Kidney (tissue), 13 donors: ENCODE measurements at regions not wholly inside any gene's neighbourhood (a gene's known extent, or its start where the extent isn't known, plus 50 kb on each side); places are given as distances from the start of the nearest gene placed in this dataset.
"Not testable (repeated sequence)": the region's sequence is repeated elsewhere in the genome, so short reads cannot be mapped to it uniquely, and the experiment has no call there.

Experiments used
- DNase-seq, 5 donors: peaks; one replicate each; pipeline ENCODE4 v3.0.0-alpha.2; 2013 to 2020
- FAIRE-seq: peaks from 2 replicates; lab custom pipeline; 2012; peaks lifted over from hg19 to GRCh38; lab: Jason Lieb, UNC
- H3K27ac ChIP-seq, 2 donors: one replicate each; pipeline ENCODE4 v1.7.0; 2013; ENCODE audit warnings: low read depth in 2 of 2, low read length in 2 of 2, inconsistent platforms in 1 of 2
- H3K27me3 ChIP-seq: one replicate; pipeline ENCODE4 v1.7.1; 2013; ENCODE audit warnings: low read length, inconsistent platforms; ENCODE audit not compliant: control insufficient read depth, insufficient read depth
- H3K36me3 ChIP-seq, 3 donors: one replicate each; pipeline versions ENCODE4 v1.7.0 to v1.7.1; 2013; ENCODE audit warnings: low read length in 3 of 3, control low read depth in 1 of 3, inconsistent platforms in 1 of 3; ENCODE audit not compliant: insufficient read depth in 3 of 3, control insufficient read depth in 2 of 3
- H3K4me1 ChIP-seq, 3 donors: one replicate each; pipeline versions ENCODE4 v1.7.0 to v1.7.1; 2013; ENCODE audit warnings: low read length in 3 of 3, inconsistent platforms in 1 of 3, low read depth in 1 of 3; ENCODE audit not compliant: control insufficient read depth in 2 of 3, insufficient read depth in 2 of 3
- H3K4me3 ChIP-seq, 3 donors: one replicate each; pipeline versions ENCODE4 v1.7.0 to v1.8.1; 2013; ENCODE audit warnings: low read length in 3 of 3, control low read depth in 1 of 3, inconsistent platforms in 1 of 3
- H3K9ac ChIP-seq, 3 donors: one replicate each; pipeline versions ENCODE4 v1.7.0 to v1.7.1; 2013; ENCODE audit warnings: low read length in 3 of 3, control low read depth in 1 of 3, inconsistent platforms in 1 of 3
- H3K9me3 ChIP-seq, 3 donors: one replicate each; pipeline versions ENCODE4 v1.7.0 to v1.7.1; 2013; ENCODE audit warnings: low read length in 3 of 3, control low read depth in 1 of 3, inconsistent platforms in 1 of 3; ENCODE audit not compliant: control insufficient read depth in 2 of 3, insufficient read depth in 1 of 3
- CTCF ChIP-seq: IDR thresholded peaks from 3 replicates; pipeline ENCODE4 v1.5.1; 2012; ENCODE audit warnings: mild to moderate bottlenecking, moderate library complexity, borderline replicate concordance; ENCODE audit not compliant: insufficient read depth; ENCODE audit errors: extremely low read depth
- intact Hi-C: fragments of 100-400 bp; cut with DNase I; formaldehyde crosslinking; loops from one replicate; pipeline ENCODE4 v1.11.1; 2022
- donor health status: control.
- donor health status: control.
- donor health status: control.
- donor health status: control.
- donor health status: control.
- donor health status: DM: yes; HTN: yes; CAD: no.
- donor health status: Normal renal cell carcinoma (clear cell type).

- FAIRE-seq (no peak), DNase-seq (no peak)
- TF ChIP-seq CTCF = no peak
- Histone ChIP-seq H3K27ac (no peak overlapping the region), H3K27me3 (no peaks in the 10 kb centered on the region), H3K4me3 (no peak overlapping the region), H3K36me3 (no peaks in the 10 kb centered on the region), H3K4me1 (no peaks in the 10 kb centered on the region), H3K9me3 (no peaks in the 10 kb centered on the region), H3K9ac (no peak overlapping the region)
- intact Hi-C loops = no loop called here
These were observed 88.9 kb downstream of the MOGAT1 start for GRCh38 chr2:222760301-222760897.

- Histone ChIP-seq H3K27me3 (no peaks in the 10 kb centered on the region), H3K4me1 (no peaks in the 10 kb centered on the region), H3K9ac (no peak overlapping the region), H3K27ac (no peak overlapping the region), H3K36me3 (no peaks in the 10 kb centered on the region), H3K9me3 (no peaks in the 10 kb centered on the region), H3K4me3 (no peak overlapping the region)
- intact Hi-C loops = no loop called here
- DNase-seq = no peak
- no peak for TF ChIP-seq CTCF
- FAIRE-seq = no peak
These were observed 90.4 kb downstream of the MOGAT1 start for GRCh38 chr2:222761888-222762287.

GRCh38 chr2:222762342-222762741 lies 90.9 kb downstream of the MOGAT1 start:
- intact Hi-C loops = no loop called here
- no peak for TF ChIP-seq CTCF

GRCh38 chr2:222765883-222766282 lies 94.4 kb downstream of the MOGAT1 start:
- H3K27ac ChIP-seq, FAIRE-seq, H3K9me3 ChIP-seq, H3K4me1 ChIP-seq, intact Hi-C loops, H3K27me3 ChIP-seq, H3K4me3 ChIP-seq, DNase-seq, H3K9ac ChIP-seq, H3K36me3 ChIP-seq: not testable (repeated sequence)

More at GRCh38 chr2:222762342-222762741, 90.9 kb downstream of the MOGAT1 start:
- Histone ChIP-seq H3K9ac (no peak overlapping the region), H3K27ac (no peak overlapping the region), H3K4me3 (no peak overlapping the region), H3K36me3 (no peaks in the 10 kb centered on the region), H3K27me3 (no peaks in the 10 kb centered on the region), H3K9me3 (no peaks in the 10 kb centered on the region), H3K4me1 (no peaks in the 10 kb centered on the region)
- FAIRE-seq (no peak), DNase-seq (no peak)

GRCh38 chr2:222768019-222768418 lies 92.8 kb upstream of the ACSL3 start:
- H3K9ac ChIP-seq, intact Hi-C loops, FAIRE-seq: not testable (repeated sequence)

More at GRCh38 chr2:222768019-222768418, 92.8 kb upstream of the ACSL3 start:
- DNase-seq, H3K4me1 ChIP-seq, H3K27ac ChIP-seq, H3K36me3 ChIP-seq, H3K9me3 ChIP-seq, H3K27me3 ChIP-seq, H3K4me3 ChIP-seq: not testable (repeated sequence)
